IMR-90 (cell line): ENCODE measurements at regions not wholly inside any gene's neighbourhood (a gene's known extent, or its start where the extent isn't known, plus 50 kb on each side); places are given as distances from the start of the nearest gene placed in this dataset.

ENCODE experiments used
- ATAC-seq: fragments of 200-7000 bp; cut with Tn5 transposase; 2 replicates; pipeline ENCODE4 v1.9.1; 2020; ENCODE audit warnings: low read depth, mild to moderate bottlenecking, moderate library complexity
- BruUV-seq: library from RNA; stranded (reverse); fragments of 400-500 nt; replicated peaks from 2 replicates; lab custom pipeline; 2021; lab: Mats Ljungman, UMichigan
- CTCF ChIA-PET: fragments of 300-600 bp; formaldehyde crosslinking; extraction: SDS; loops from one replicate; lab custom pipeline; 2021; ENCODE audit warnings: antibody characterized with exemption; lab: Yijun Ruan, JAX
- POLR2A ChIA-PET: fragments of 300-600 bp; sonication (Branson Sonifier 250); formaldehyde crosslinking; loops from one replicate; lab custom pipeline; 2022; ENCODE audit warnings: antibody characterized with exemption; ENCODE audit not compliant: unreplicated experiment; lab: Charles Lee
- DNase-seq: peaks from one replicate; pipeline ENCODE4 v3.0.0; 2013
- H2AFZ ChIP-seq: replicated peaks from 2 replicates; pipeline ENCODE3; 2013; ENCODE audit warnings: low read length, mild to moderate bottlenecking; ENCODE audit not compliant: poor library complexity
- H2AK5ac ChIP-seq: 2 replicates; pipeline ENCODE4 v1.6.1; 2013; ENCODE audit warnings: low read depth, low read length, inconsistent platforms
- H2AK9ac ChIP-seq: replicated peaks from 2 replicates; pipeline ENCODE3; 2013; ENCODE audit warnings: mild to moderate bottlenecking, low read depth, low read length, moderate library complexity; ENCODE audit not compliant: poor library complexity
- H2BK120ac ChIP-seq: 2 replicates; pipeline ENCODE4 v1.6.1; 2013; ENCODE audit warnings: low read depth, low read length, inconsistent platforms
- H2BK15ac ChIP-seq: 3 replicates; pipeline ENCODE4 v1.6.1; 2013; ENCODE audit warnings: low read depth, low read length, inconsistent platforms
- H2BK20ac ChIP-seq: 2 replicates; pipeline ENCODE4 v1.6.1; 2013; ENCODE audit warnings: low read depth, mild to moderate bottlenecking, inconsistent platforms, low read length, moderate library complexity
- H2BK5ac ChIP-seq: 2 replicates; pipeline ENCODE4 v1.6.1; 2013; ENCODE audit warnings: mild to moderate bottlenecking, low read depth, low read length, inconsistent platforms; ENCODE audit not compliant: poor library complexity, severe bottlenecking
- H3K14ac ChIP-seq: replicated peaks from 2 replicates; pipeline ENCODE4 v1.6.1; 2013; ENCODE audit warnings: low read depth, low read length, inconsistent platforms
- H3K18ac ChIP-seq: 2 replicates; pipeline ENCODE4 v1.6.1; 2013; ENCODE audit warnings: low read depth, low read length, control low read depth
- H3K23ac ChIP-seq: 2 replicates; pipeline ENCODE4 v1.6.1; 2013; ENCODE audit warnings: low read depth, low read length, inconsistent platforms
- H3K27ac ChIP-seq: 2 replicates; pipeline ENCODE4 v1.5.1; 2013; ENCODE audit warnings: mild to moderate bottlenecking, control low read depth, low read length; ENCODE audit not compliant: insufficient read depth
- H3K27me3 ChIP-seq: 2 replicates; pipeline ENCODE4 v1.6.1; 2013; ENCODE audit warnings: low read length; ENCODE audit not compliant: control insufficient read depth, insufficient read depth
- H3K36me3 ChIP-seq: 2 replicates; pipeline ENCODE4 v1.6.1; 2013; ENCODE audit warnings: low read length, mixed read lengths; ENCODE audit not compliant: control insufficient read depth, insufficient read depth
- H3K4ac ChIP-seq: 2 replicates; pipeline ENCODE4 v1.6.1; 2013; ENCODE audit warnings: low read depth, low read length, inconsistent platforms
- H3K4me1 ChIP-seq: 2 replicates; pipeline ENCODE4 v1.6.1; 2013; ENCODE audit warnings: low read length, mixed read lengths; ENCODE audit not compliant: control insufficient read depth, insufficient read depth
- H3K4me2 ChIP-seq: 2 replicates; pipeline ENCODE4 v1.6.1; 2013; ENCODE audit warnings: low read depth, mild to moderate bottlenecking, control low read depth, low read length, moderate library complexity
- H3K4me3 ChIP-seq: 2 replicates; pipeline ENCODE4 v1.5.1; 2013; ENCODE audit warnings: low read depth, mild to moderate bottlenecking, control low read depth, low read length, moderate library complexity; ENCODE audit not compliant: insufficient read depth
- H3K56ac ChIP-seq: 2 replicates; pipeline ENCODE4 v1.6.1; 2013; ENCODE audit warnings: low read length, inconsistent platforms; ENCODE audit not compliant: insufficient read depth; ENCODE audit errors: extremely low read depth
- H3K79me1 ChIP-seq, 2 experiments: 2 replicates each; pipeline ENCODE4 v1.6.1; 2013; ENCODE audit warnings: low read length in 2 of 2, inconsistent platforms in 1 of 2, low read depth in 1 of 2
- H3K9ac ChIP-seq: 2 replicates; pipeline ENCODE4 v1.6.1; 2013; ENCODE audit warnings: low read depth, low read length, control low read depth
- H3K9me1 ChIP-seq: 2 replicates; pipeline ENCODE4 v1.6.1; 2013; ENCODE audit warnings: low read length, inconsistent platforms; ENCODE audit not compliant: insufficient read depth
- H3K9me3 ChIP-seq: 2 replicates; pipeline ENCODE4 v1.6.1; 2013; ENCODE audit warnings: low read length; ENCODE audit not compliant: control insufficient read depth, insufficient read depth
- H4K20me1 ChIP-seq: 2 replicates; pipeline ENCODE4 v1.6.1; 2013; ENCODE audit warnings: low read length, inconsistent platforms; ENCODE audit not compliant: insufficient read depth
- H4K5ac ChIP-seq: 2 replicates; pipeline ENCODE4 v1.6.1; 2013; ENCODE audit warnings: mild to moderate bottlenecking, low read depth, low read length, control low read depth
- H4K8ac ChIP-seq, 2 experiments: 2 replicates each; pipeline ENCODE4 v1.6.1; 2013; ENCODE audit warnings: low read depth in 2 of 2, low read length in 2 of 2, control low read depth in 1 of 2, inconsistent platforms in 1 of 2
- H4K91ac ChIP-seq: 2 replicates; pipeline ENCODE4 v1.6.1; 2013; ENCODE audit warnings: low read depth, low read length, inconsistent platforms; ENCODE audit not compliant: insufficient read depth
- BHLHE40 ChIP-seq: fragments of 150-350 bp; IDR thresholded peaks from 2 replicates; pipeline ENCODE4 v1.6.1; 2016; ENCODE audit warnings: mild to moderate bottlenecking, low read depth, low read length
- CEBPB ChIP-seq: IDR thresholded peaks from 2 replicates; pipeline ENCODE4 v1.6.1; 2012; ENCODE audit warnings: low read depth, low read length, improper control_type of control experiment
- CHD1 ChIP-seq: IDR thresholded peaks from 2 replicates; pipeline ENCODE4 v1.6.1; 2012; ENCODE audit warnings: low read depth, low read length, improper control_type of control experiment
- MAZ ChIP-seq: IDR thresholded peaks from 2 replicates; pipeline ENCODE4 v1.6.1; 2012; ENCODE audit warnings: low read depth, mild to moderate bottlenecking, low read length, improper control_type of control experiment, moderate library complexity, borderline replicate concordance
- POLR2A ChIP-seq: IDR thresholded peaks from 2 replicates; pipeline ENCODE4 v1.6.1; 2012; ENCODE audit warnings: mild to moderate bottlenecking, low read depth, low read length
- RAD21 ChIP-seq: IDR thresholded peaks from 2 replicates; pipeline ENCODE4 v1.6.1; 2012; ENCODE audit warnings: low read length, improper control_type of control experiment
- RCOR1 ChIP-seq: IDR thresholded peaks from 2 replicates; pipeline ENCODE4 v1.6.1; 2012; ENCODE audit warnings: mild to moderate bottlenecking, low read length, improper control_type of control experiment; ENCODE audit not compliant: insufficient replicate concordance
- RFX5 ChIP-seq: IDR thresholded peaks from 2 replicates; pipeline ENCODE4 v1.8.0; 2012; ENCODE audit warnings: low read depth, mild to moderate bottlenecking, low read length, moderate library complexity
- dilution Hi-C: fragments of 300-500 bp; cut with HindIII; formaldehyde crosslinking; loops from one replicate; pipeline ENCODE4 v1.14.3; 2018; ENCODE audit warnings: low sequenced_read_pairs; ENCODE audit not compliant: unreplicated experiment
- in situ Hi-C: fragments of 300-500 bp; cut with MboI; formaldehyde crosslinking; loops from 3 replicates; pipeline ENCODE4 v1.14.3; 2019; ENCODE audit warnings: low sequenced_read_pairs, inconsistent platforms, mixed read lengths
- intact Hi-C: fragments of 100-400 bp; cut with micrococcal nuclease; formaldehyde crosslinking; loops from 2 replicates; pipeline ENCODE4 v1.10.0; 2022
- TF ChIP-seq, protein P1 (sequence below): conservative IDR thresholded peaks from 2 replicates; pipeline ENCODE4 v1.5.1; 2012; ENCODE audit warnings: mild to moderate bottlenecking, low read depth, low read length, improper control_type of control experiment
- TF ChIP-seq, protein P2 (sequence below): fragments of 150-350 bp; IDR thresholded peaks from 2 replicates; pipeline ENCODE4 v1.6.1; 2017; ENCODE audit warnings: mild to moderate bottlenecking, antibody characterized with exemption, low read length, low read depth
- TF ChIP-seq, protein P3 (sequence below): fragments of 150-350 bp; IDR thresholded peaks from 2 replicates; pipeline ENCODE4 v1.6.1; 2016; ENCODE audit warnings: low read depth, mild to moderate bottlenecking, low read length, moderate library complexity, borderline replicate concordance

DNA sequence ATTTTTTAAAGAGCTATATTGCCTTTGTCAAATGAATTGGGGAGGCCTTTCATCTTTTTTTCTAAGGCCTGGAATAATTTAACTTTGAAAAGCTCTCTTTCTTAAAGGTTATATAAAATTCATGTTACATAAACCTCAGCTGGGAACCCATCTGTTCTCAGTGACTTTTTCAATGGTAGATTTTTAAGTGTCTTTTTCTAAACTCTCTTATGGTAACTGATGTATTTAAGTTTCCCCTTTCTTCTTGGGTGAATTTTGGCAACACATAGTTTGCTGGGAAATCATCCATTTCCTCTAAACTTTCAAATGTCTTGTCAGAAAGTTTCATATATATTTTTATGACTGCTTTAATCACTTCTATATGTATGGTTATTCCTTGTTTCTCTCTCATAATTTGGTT is 362.2 kb upstream of the KLF6 start:
- in situ Hi-C loops, result no loop called here
- POLR2A ChIA-PET, result no interaction called here

More for the DNA sequence above, 362.2 kb upstream of the KLF6 start:
- Histone ChIP-seq H3K4me2 (no peak overlapping the region), H3K4ac (no peak overlapping the region), H3K18ac (no peak overlapping the region), H4K91ac (no peak overlapping the region), H3K27me3 (no peaks in the 10 kb centered on the region), H3K56ac (no peak overlapping the region), H2BK20ac (no peak overlapping the region), H4K5ac (no peak overlapping the region), H2AK5ac (no peak overlapping the region), H2BK120ac (no peak overlapping the region), H2BK5ac (no peak overlapping the region), H3K9me3 (no peaks in the 10 kb centered on the region), H2AFZ (no peak overlapping the region), H3K36me3 (no peaks in the 10 kb centered on the region), H2AK9ac (no peak overlapping the region), H3K27ac (no peak overlapping the region), H4K20me1 (no peaks in the 10 kb centered on the region), H4K8ac (no peak overlapping the region), H3K79me1 (no peaks in the 10 kb centered on the region), H3K4me3 (no peak overlapping the region), H2BK15ac (no peak overlapping the region), H3K23ac (no peak overlapping the region), H3K9me1 (0 out of 2 replicates have a peak, but pooled peaks cover 3% of the 10 kb centered on the region), H3K4me1 (peaks cover 2% of the 10 kb centered on the region; the same call in 1 of the 2 replicates), H3K14ac (no peak overlapping the region), H3K9ac (no peak overlapping the region)
- TF ChIP-seq RFX5 (no peak), POLR2A (no peak), MAZ (no peak), BHLHE40 (no peak), RCOR1 (no peak), CHD1 (no peak), CEBPB (no peak), RAD21 (no peak)
- TF ChIP-seq, protein P1, sequence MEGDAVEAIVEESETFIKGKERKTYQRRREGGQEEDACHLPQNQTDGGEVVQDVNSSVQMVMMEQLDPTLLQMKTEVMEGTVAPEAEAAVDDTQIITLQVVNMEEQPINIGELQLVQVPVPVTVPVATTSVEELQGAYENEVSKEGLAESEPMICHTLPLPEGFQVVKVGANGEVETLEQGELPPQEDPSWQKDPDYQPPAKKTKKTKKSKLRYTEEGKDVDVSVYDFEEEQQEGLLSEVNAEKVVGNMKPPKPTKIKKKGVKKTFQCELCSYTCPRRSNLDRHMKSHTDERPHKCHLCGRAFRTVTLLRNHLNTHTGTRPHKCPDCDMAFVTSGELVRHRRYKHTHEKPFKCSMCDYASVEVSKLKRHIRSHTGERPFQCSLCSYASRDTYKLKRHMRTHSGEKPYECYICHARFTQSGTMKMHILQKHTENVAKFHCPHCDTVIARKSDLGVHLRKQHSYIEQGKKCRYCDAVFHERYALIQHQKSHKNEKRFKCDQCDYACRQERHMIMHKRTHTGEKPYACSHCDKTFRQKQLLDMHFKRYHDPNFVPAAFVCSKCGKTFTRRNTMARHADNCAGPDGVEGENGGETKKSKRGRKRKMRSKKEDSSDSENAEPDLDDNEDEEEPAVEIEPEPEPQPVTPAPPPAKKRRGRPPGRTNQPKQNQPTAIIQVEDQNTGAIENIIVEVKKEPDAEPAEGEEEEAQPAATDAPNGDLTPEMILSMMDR, result no peak
- TF ChIP-seq, protein P2, sequence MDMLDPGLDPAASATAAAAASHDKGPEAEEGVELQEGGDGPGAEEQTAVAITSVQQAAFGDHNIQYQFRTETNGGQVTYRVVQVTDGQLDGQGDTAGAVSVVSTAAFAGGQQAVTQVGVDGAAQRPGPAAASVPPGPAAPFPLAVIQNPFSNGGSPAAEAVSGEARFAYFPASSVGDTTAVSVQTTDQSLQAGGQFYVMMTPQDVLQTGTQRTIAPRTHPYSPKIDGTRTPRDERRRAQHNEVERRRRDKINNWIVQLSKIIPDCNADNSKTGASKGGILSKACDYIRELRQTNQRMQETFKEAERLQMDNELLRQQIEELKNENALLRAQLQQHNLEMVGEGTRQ, result no peak
- TF ChIP-seq, protein P3, sequence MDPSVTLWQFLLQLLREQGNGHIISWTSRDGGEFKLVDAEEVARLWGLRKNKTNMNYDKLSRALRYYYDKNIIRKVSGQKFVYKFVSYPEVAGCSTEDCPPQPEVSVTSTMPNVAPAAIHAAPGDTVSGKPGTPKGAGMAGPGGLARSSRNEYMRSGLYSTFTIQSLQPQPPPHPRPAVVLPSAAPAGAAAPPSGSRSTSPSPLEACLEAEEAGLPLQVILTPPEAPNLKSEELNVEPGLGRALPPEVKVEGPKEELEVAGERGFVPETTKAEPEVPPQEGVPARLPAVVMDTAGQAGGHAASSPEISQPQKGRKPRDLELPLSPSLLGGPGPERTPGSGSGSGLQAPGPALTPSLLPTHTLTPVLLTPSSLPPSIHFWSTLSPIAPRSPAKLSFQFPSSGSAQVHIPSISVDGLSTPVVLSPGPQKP, result no peak
- CTCF ChIA-PET, result interaction anchor here (1.0 kb wide), 1 partner anchor 10 kb away, joined by 6 read pairs; no protein-coding TSS in a partner anchor
- intact Hi-C loops, result no loop called here
- ATAC-seq (no peak), DNase-seq (no peak)
- no TSS peak for BruUV-seq
- dilution Hi-C loops, result no loop called here
